ENCODE measurements at regions not wholly inside any gene's neighbourhood (a gene's known extent, or its start where the extent isn't known, plus 50 kb on each side); places are given as distances from the start of the nearest gene placed in this dataset.

- TF ChIP-seq NR3C1 (CRISPR knock-in tag; IDR thresholded peaks at IDR 0.05) (no peak), ZNF138 (CRISPR knock-in tag; IDR thresholded peaks at IDR 0.05; ENCODE audit: low read depth) (no peak), CTCF (CRISPR knock-in tag; IDR thresholded peaks at IDR 0.05) (no peak), ZBTB34 (CRISPR knock-in tag; IDR thresholded peaks at IDR 0.05) (no peak), ZNF503 (CRISPR knock-in tag; IDR thresholded peaks at IDR 0.05) (no peak), CHD2 (IDR thresholded peaks at IDR 0.05; ENCODE audit: low read depth, low read length) (no peak), ATF3 (CRISPR knock-in tag; IDR thresholded peaks at IDR 0.05) (no peak), FOXK2 (IDR thresholded peaks at IDR 0.05) (no peak), KLF11 (CRISPR knock-in tag; IDR thresholded peaks at IDR 0.05) (no peak), TEAD3 (CRISPR knock-in tag; optimal IDR thresholded peaks at IDR 0.05; ENCODE audit: borderline replicate concordance) (no peak), GTF3A (CRISPR knock-in tag; conservative IDR thresholded peaks at IDR 0.05) (no peak)
These were observed 146.3 kb downstream of the ARL6IP6 start for GRCh38 chr2:152864601-152865149.

Data from HepG2 (cell line).